ENCODE measurements at regions not wholly inside any gene's neighbourhood (a gene's known extent, or its start where the extent isn't known, plus 50 kb on each side); places are given as distances from the start of the nearest gene placed in this dataset.
"Not testable (repeated sequence)": the region's sequence is repeated elsewhere in the genome, so short reads cannot be mapped to it uniquely, and the experiment has no call there.

- no peak overlapping the region for H3K4me3 Mint-ChIP-seq
- no peaks in the 10 kb centered on the region for H3K36me3 Mint-ChIP-seq (ENCODE audit: low read depth)
- ATAC-seq (no peak), DNase-seq (no peak)
- intact Hi-C loops (cut with micrococcal nuclease), result no loop called here
- H3K9me3 Mint-ChIP-seq, result no peaks in the 10 kb centered on the region
- ChIA-PET CTCF (no interaction called here), POLR2A (no interaction called here)
- H3K4me1 Mint-ChIP-seq (ENCODE audit: low read depth), result no peaks in the 10 kb centered on the region
- H3K27me3 Mint-ChIP-seq, result no peaks in the 10 kb centered on the region
- H3K27ac Mint-ChIP-seq, result no peak overlapping the region
- TF ChIP-seq CTCF (IDR thresholded peaks at IDR 0.05), result no peak
Observed at GRCh38 chrX:25897758-25898157, 240.4 kb upstream of the MAGEB18 start.

GRCh38 chrX:25905728-25906127, 232.4 kb upstream of the MAGEB18 start:
- H3K36me3 Mint-ChIP-seq (ENCODE audit: low read depth); POLR2A ChIA-PET; H3K27ac Mint-ChIP-seq; H3K27me3 Mint-ChIP-seq; H3K4me3 Mint-ChIP-seq; CTCF ChIA-PET; H3K9me3 Mint-ChIP-seq; DNase-seq; H3K4me1 Mint-ChIP-seq (ENCODE audit: low read depth); ATAC-seq; intact Hi-C loops (cut with micrococcal nuclease): not testable (repeated sequence)

DNA sequence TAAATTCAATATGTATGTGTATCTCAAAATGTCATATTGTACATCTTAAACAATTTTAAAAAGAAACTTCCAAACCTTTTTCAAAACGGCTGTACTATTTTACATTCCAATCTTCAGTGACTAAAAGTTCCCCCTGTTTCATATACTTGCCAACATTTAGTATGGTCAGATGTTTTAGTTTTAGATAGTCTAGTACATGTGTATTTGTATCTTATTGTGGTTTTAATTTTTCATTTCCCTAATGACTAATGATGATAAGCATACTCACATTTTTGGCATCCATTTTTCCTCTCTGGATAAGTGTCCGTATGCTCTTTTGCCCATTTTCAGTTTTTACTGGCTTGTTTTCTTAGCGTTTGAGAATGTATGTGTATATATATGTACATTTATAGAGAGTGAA, 212.2 kb upstream of the MAGEB18 start:
- Mint-ChIP-seq H3K4me3 (no peak overlapping the region), H3K27me3 (no peaks in the 10 kb centered on the region), H3K9me3 (peaks cover 2% of the 10 kb centered on the region), H3K4me1 (ENCODE audit: low read depth) (no peaks in the 10 kb centered on the region), H3K27ac (no peak overlapping the region), H3K36me3 (ENCODE audit: low read depth) (no peaks in the 10 kb centered on the region)
- ATAC-seq, result no peak
- ChIA-PET CTCF (no interaction called here), POLR2A (no interaction called here)
- no peak for TF ChIP-seq CTCF (IDR thresholded peaks at IDR 0.05)
- intact Hi-C loops (cut with micrococcal nuclease), result no loop called here
- DNase-seq, result no peak

DNA sequence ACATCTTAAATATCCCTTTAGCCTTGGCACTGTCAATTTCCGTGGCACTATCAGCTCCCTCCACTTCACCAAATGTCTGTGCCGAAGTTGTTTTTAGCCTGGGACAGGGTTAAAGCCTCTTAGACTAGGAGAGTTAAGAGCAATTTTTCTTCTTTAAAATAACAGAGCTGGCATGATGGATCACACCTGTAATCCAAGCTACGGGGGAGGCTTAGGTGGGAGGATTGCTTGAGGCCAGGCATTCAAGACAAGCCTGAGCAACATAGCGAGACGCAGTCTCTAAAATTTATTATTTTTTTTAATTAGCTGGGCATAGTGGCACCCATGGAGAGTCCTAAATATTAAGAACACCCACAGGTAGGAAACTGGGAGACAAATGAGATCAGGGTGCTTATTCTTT, 209.8 kb upstream of the MAGEB18 start:
- DNase-seq, result no peak
- H3K4me3 Mint-ChIP-seq, result no peak overlapping the region
- H3K9me3 Mint-ChIP-seq, result no peaks in the 10 kb centered on the region
- no peak for TF ChIP-seq CTCF (IDR thresholded peaks at IDR 0.05)
- H3K4me1 Mint-ChIP-seq (ENCODE audit: low read depth), result no peaks in the 10 kb centered on the region
- no peak overlapping the region for H3K27ac Mint-ChIP-seq
- POLR2A ChIA-PET, result no interaction called here
- CTCF ChIA-PET, result no interaction called here
- H3K27me3 Mint-ChIP-seq, result no peaks in the 10 kb centered on the region
- intact Hi-C loops (cut with micrococcal nuclease), result no loop called here
- no peak for ATAC-seq
- no peaks in the 10 kb centered on the region for H3K36me3 Mint-ChIP-seq (ENCODE audit: low read depth)

- POLR2A ChIA-PET, result no interaction called here
- CTCF ChIA-PET, result no interaction called here
- Mint-ChIP-seq H3K9me3 (peaks cover 3% of the 10 kb centered on the region), H3K27ac (no peak overlapping the region), H3K27me3 (no peaks in the 10 kb centered on the region), H3K36me3 (ENCODE audit: low read depth) (no peaks in the 10 kb centered on the region), H3K4me3 (no peak overlapping the region), H3K4me1 (ENCODE audit: low read depth) (no peaks in the 10 kb centered on the region)
- no peak for DNase-seq
- no peak for TF ChIP-seq CTCF (IDR thresholded peaks at IDR 0.05)
- intact Hi-C loops (cut with micrococcal nuclease), result no loop called here
- ATAC-seq, result no peak
Observed at GRCh38 chrX:25941087-25941486, 197.1 kb upstream of the MAGEB18 start.

- Mint-ChIP-seq H3K27ac (no peak overlapping the region), H3K9me3 (peaks cover 3% of the 10 kb centered on the region), H3K4me3 (no peak overlapping the region), H3K4me1 (ENCODE audit: low read depth) (no peaks in the 10 kb centered on the region), H3K36me3 (ENCODE audit: low read depth) (no peaks in the 10 kb centered on the region), H3K27me3 (no peaks in the 10 kb centered on the region)
- ChIA-PET POLR2A (no interaction called here), CTCF (no interaction called here)
- ATAC-seq (no peak), DNase-seq (no peak)
- intact Hi-C loops (cut with micrococcal nuclease), result no loop called here
- TF ChIP-seq CTCF (IDR thresholded peaks at IDR 0.05), result no peak
Observed at GRCh38 chrX:25941559-25942250, 196.4 kb upstream of the MAGEB18 start.
